SK-N-SH treated with all-trans-retinoic acid at 6 μM for 48 hours (cell line): ENCODE measurements at regions not wholly inside any gene's neighbourhood (a gene's known extent, or its start where the extent isn't known, plus 50 kb on each side); places are given as distances from the start of the nearest gene placed in this dataset.

ENCODE experiments used
- ATAC-seq: fragments of 200-7000 bp; cut with Tn5 transposase; 3 replicates; pipeline ENCODE4 v1.9.1; 2020; ENCODE audit warnings: mild to moderate bottlenecking, moderate library complexity
- ARNTL ChIP-seq: fragments of 450-650 bp; formaldehyde crosslinking; IDR thresholded peaks from 2 replicates; pipeline ENCODE4 v1.5.0; 2020; ENCODE audit warnings: low read depth, mild to moderate bottlenecking, moderate library complexity, borderline replicate concordance
- BACH2 ChIP-seq: fragments of 250-450 bp; sonication (Bioruptor Pico); IDR thresholded peaks from 2 replicates; pipeline ENCODE4 v1.9.0; 2021; ENCODE audit warnings: mild to moderate bottlenecking, borderline replicate concordance
- CSDC2 ChIP-seq: fragments of 250-450 bp; sonication (Bioruptor Pico); IDR thresholded peaks from 2 replicates; pipeline ENCODE4 v1.5.0; 2020; ENCODE audit warnings: mild to moderate bottlenecking, moderate library complexity
- ESRRG ChIP-seq: fragments of 250-450 bp; sonication (Bioruptor Pico); IDR thresholded peaks from 2 replicates; pipeline ENCODE4 v1.6.1; 2021; ENCODE audit warnings: mild to moderate bottlenecking
- GLIS3 ChIP-seq: fragments of 250-450 bp; sonication (Bioruptor Pico); IDR thresholded peaks from 2 replicates; pipeline ENCODE4 v1.5.0; 2020; ENCODE audit warnings: mild to moderate bottlenecking, moderate library complexity
- OSR1 ChIP-seq: fragments of 250-450 bp; sonication (Bioruptor Pico); IDR thresholded peaks from 2 replicates; pipeline ENCODE4 v1.8.0; 2022; ENCODE audit warnings: moderate library complexity, mild to moderate bottlenecking, inconsistent platforms
- PPARA ChIP-seq: fragments of 250-450 bp; sonication (Bioruptor Pico); IDR thresholded peaks from 2 replicates; pipeline ENCODE4 v1.5.0; 2020; ENCODE audit warnings: mild to moderate bottlenecking, borderline replicate concordance
- RARB ChIP-seq: fragments of 250-450 bp; sonication (Bioruptor Pico); IDR thresholded peaks from 2 replicates; pipeline ENCODE4 v1.8.0; 2021; ENCODE audit warnings: mild to moderate bottlenecking, moderate library complexity
- SNAI2 ChIP-seq: fragments of 250-450 bp; sonication (Bioruptor Pico); IDR thresholded peaks from 2 replicates; pipeline ENCODE4 v1.5.0; 2020; ENCODE audit warnings: mild to moderate bottlenecking, moderate library complexity
- TCF4 ChIP-seq: fragments of 250-450 bp; sonication (Bioruptor Pico); IDR thresholded peaks from 2 replicates; pipeline ENCODE4 v1.8.0; 2021; ENCODE audit warnings: mild to moderate bottlenecking, moderate library complexity, borderline replicate concordance
- TOX ChIP-seq: fragments of 250-450 bp; sonication (Bioruptor Pico); IDR thresholded peaks from 2 replicates; pipeline ENCODE4 v1.8.0; 2021; ENCODE audit warnings: mild to moderate bottlenecking, moderate library complexity, borderline replicate concordance
- ZC3H10 ChIP-seq: fragments of 250-450 bp; sonication (Bioruptor Pico); IDR thresholded peaks from 2 replicates; pipeline ENCODE4 v1.5.1; 2021; ENCODE audit warnings: mild to moderate bottlenecking, moderate library complexity
- ZFP30 ChIP-seq: fragments of 450-650 bp; formaldehyde crosslinking; IDR thresholded peaks from 2 replicates; pipeline ENCODE4 v1.5.0; 2022; ENCODE audit warnings: mild to moderate bottlenecking, moderate library complexity
- ZNF565 ChIP-seq: fragments of 450-650 bp; formaldehyde crosslinking; conservative IDR thresholded peaks from 2 replicates; pipeline ENCODE4 v1.5.0; 2020; ENCODE audit warnings: low read depth, mild to moderate bottlenecking, moderate library complexity
- ZNF70 ChIP-seq: fragments of 450-650 bp; formaldehyde crosslinking; IDR thresholded peaks from 2 replicates; pipeline ENCODE4 v1.5.0; 2020; ENCODE audit warnings: mild to moderate bottlenecking, moderate library complexity
- ZNF8 ChIP-seq: fragments of 450-650 bp; formaldehyde crosslinking; IDR thresholded peaks from 2 replicates; pipeline ENCODE4 v1.5.0; 2020; ENCODE audit warnings: mild to moderate bottlenecking, moderate library complexity
- TF ChIP-seq, protein P1 (sequence below): fragments of 250-450 bp; sonication (Bioruptor Pico); IDR thresholded peaks from 2 replicates; pipeline ENCODE4 v1.5.1; 2020; ENCODE audit warnings: low read depth, mild to moderate bottlenecking, moderate library complexity
- TF ChIP-seq, protein P2 (sequence below): fragments of 250-450 bp; sonication (Bioruptor Pico); IDR thresholded peaks from 2 replicates; pipeline ENCODE4 v1.8.0; 2021; ENCODE audit warnings: low read depth, mild to moderate bottlenecking, moderate library complexity, borderline replicate concordance
- TF ChIP-seq, protein P3 (sequence below): fragments of 250-450 bp; sonication (Bioruptor Pico); IDR thresholded peaks from 2 replicates; pipeline ENCODE4 v1.5.0; 2020; ENCODE audit warnings: mild to moderate bottlenecking, moderate library complexity
- TF ChIP-seq, protein P4 (sequence below): fragments of 250-450 bp; sonication (Bioruptor Pico); IDR thresholded peaks from 2 replicates; pipeline ENCODE4 v1.5.1; 2021; ENCODE audit warnings: mild to moderate bottlenecking, moderate library complexity

DNA sequence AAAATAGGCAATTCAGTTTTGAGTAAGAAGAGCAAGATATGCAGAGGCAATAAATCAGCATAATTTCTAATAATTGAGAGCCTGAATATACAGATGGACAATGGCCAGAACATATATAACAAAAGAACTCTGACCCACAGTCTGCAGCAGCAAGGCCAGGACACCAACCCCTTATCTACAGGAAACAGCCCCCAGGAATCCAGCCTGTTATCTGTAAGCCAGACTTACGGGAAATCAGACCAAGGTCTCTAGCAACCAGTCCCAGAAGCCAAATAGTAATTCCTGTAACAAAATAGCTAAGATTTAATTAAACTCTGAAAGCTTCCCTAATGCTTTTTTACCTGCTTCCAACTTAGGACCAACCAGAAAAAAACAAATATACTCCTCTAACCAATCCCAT is 434.5 kb upstream of the GYPC start:
- ATAC-seq = no peak
- TF ChIP-seq CSDC2 (CRISPR knock-in tag) (no peak), ZNF8 (CRISPR knock-in tag) (no peak), ZC3H10 (CRISPR knock-in tag) (no peak), GLIS3 (no peak), ZFP30 (CRISPR knock-in tag) (no peak), OSR1 (CRISPR knock-in tag) (no peak), ESRRG (CRISPR knock-in tag) (no peak), SNAI2 (CRISPR knock-in tag) (no peak), BACH2 (CRISPR knock-in tag) (no peak), ZNF70 (no peak), TCF4 (CRISPR knock-in tag) (no peak), ZNF565 (CRISPR knock-in tag) (no peak), PPARA (no peak)
- TF ChIP-seq, protein P1, sequence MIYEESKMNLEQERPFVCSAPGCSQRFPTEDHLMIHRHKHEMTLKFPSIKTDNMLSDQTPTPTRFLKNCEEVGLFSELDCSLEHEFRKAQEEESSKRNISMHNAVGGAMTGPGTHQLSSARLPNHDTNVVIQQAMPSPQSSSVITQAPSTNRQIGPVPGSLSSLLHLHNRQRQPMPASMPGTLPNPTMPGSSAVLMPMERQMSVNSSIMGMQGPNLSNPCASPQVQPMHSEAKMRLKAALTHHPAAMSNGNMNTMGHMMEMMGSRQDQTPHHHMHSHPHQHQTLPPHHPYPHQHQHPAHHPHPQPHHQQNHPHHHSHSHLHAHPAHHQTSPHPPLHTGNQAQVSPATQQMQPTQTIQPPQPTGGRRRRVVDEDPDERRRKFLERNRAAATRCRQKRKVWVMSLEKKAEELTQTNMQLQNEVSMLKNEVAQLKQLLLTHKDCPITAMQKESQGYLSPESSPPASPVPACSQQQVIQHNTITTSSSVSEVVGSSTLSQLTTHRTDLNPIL = no peak
- TF ChIP-seq, protein P2, sequence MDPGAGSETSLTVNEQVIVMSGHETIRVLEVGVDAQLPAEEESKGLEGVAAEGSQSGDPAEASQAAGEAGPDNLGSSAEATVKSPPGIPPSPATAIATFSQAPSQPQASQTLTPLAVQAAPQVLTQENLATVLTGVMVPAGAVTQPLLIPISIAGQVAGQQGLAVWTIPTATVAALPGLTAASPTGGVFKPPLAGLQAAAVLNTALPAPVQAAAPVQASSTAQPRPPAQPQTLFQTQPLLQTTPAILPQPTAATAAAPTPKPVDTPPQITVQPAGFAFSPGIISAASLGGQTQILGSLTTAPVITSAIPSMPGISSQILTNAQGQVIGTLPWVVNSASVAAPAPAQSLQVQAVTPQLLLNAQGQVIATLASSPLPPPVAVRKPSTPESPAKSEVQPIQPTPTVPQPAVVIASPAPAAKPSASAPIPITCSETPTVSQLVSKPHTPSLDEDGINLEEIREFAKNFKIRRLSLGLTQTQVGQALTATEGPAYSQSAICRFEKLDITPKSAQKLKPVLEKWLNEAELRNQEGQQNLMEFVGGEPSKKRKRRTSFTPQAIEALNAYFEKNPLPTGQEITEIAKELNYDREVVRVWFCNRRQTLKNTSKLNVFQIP (CRISPR knock-in tag) = no peak
- TF ChIP-seq, protein P3, sequence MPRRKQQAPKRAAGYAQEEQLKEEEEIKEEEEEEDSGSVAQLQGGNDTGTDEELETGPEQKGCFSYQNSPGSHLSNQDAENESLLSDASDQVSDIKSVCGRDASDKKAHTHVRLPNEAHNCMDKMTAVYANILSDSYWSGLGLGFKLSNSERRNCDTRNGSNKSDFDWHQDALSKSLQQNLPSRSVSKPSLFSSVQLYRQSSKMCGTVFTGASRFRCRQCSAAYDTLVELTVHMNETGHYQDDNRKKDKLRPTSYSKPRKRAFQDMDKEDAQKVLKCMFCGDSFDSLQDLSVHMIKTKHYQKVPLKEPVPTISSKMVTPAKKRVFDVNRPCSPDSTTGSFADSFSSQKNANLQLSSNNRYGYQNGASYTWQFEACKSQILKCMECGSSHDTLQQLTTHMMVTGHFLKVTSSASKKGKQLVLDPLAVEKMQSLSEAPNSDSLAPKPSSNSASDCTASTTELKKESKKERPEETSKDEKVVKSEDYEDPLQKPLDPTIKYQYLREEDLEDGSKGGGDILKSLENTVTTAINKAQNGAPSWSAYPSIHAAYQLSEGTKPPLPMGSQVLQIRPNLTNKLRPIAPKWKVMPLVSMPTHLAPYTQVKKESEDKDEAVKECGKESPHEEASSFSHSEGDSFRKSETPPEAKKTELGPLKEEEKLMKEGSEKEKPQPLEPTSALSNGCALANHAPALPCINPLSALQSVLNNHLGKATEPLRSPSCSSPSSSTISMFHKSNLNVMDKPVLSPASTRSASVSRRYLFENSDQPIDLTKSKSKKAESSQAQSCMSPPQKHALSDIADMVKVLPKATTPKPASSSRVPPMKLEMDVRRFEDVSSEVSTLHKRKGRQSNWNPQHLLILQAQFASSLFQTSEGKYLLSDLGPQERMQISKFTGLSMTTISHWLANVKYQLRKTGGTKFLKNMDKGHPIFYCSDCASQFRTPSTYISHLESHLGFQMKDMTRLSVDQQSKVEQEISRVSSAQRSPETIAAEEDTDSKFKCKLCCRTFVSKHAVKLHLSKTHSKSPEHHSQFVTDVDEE = no peak
- TF ChIP-seq, protein P4, sequence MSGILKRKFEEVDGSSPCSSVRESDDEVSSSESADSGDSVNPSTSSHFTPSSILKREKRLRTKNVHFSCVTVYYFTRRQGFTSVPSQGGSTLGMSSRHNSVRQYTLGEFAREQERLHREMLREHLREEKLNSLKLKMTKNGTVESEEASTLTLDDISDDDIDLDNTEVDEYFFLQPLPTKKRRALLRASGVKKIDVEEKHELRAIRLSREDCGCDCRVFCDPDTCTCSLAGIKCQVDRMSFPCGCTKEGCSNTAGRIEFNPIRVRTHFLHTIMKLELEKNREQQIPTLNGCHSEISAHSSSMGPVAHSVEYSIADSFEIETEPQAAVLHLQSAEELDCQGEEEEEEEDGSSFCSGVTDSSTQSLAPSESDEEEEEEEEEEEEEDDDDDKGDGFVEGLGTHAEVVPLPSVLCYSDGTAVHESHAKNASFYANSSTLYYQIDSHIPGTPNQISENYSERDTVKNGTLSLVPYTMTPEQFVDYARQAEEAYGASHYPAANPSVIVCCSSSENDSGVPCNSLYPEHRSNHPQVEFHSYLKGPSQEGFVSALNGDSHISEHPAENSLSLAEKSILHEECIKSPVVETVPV (CRISPR knock-in tag) = no peak

- TF ChIP-seq ESRRG (CRISPR knock-in tag) (no peak), RARB (CRISPR knock-in tag) (no peak), BACH2 (CRISPR knock-in tag) (no peak), ZNF8 (CRISPR knock-in tag) (no peak), TOX (CRISPR knock-in tag) (no peak), GLIS3 (no peak), PPARA (no peak), ZC3H10 (CRISPR knock-in tag) (no peak), ARNTL (CRISPR knock-in tag) (no peak)
- TF ChIP-seq, protein P2 (CRISPR knock-in tag) = no peak
- TF ChIP-seq, protein P3 = no peak
- TF ChIP-seq, protein P4 (CRISPR knock-in tag) = no peak
- ATAC-seq = no peak
Measured at GRCh38 chr2:126222278-126222677, 433.7 kb upstream of the GYPC start.
